ENCODE measurements at regions not wholly inside any gene's neighbourhood (a gene's known extent, or its start where the extent isn't known, plus 50 kb on each side); places are given as distances from the start of the nearest gene placed in this dataset.

- no peak for TF ChIP-seq CTCF (IDR thresholded peaks at IDR 0.05; ENCODE audit: low read depth, low read length, missing input control)
- no peak for TF ChIP-seq YY1 (IDR thresholded peaks at IDR 0.05)
- TF ChIP-seq HNF4G (IDR thresholded peaks at IDR 0.05) = no peak
- no peak for TF ChIP-seq FOXA1 (IDR thresholded peaks at IDR 0.05)
- TF ChIP-seq ZBTB33 (IDR thresholded peaks at IDR 0.05) = no peak
- no peak for TF ChIP-seq SP1 (IDR thresholded peaks at IDR 0.05)
- TF ChIP-seq RAD21 (IDR thresholded peaks at IDR 0.05) = no peak
- no peak for TF ChIP-seq TAF1 (conservative IDR thresholded peaks at IDR 0.05)
- no peak for TF ChIP-seq EGR1 (IDR thresholded peaks at IDR 0.05; ENCODE audit: low read depth in 2 of 2)
- no peak for TF ChIP-seq REST (IDR thresholded peaks at IDR 0.05)
- TF ChIP-seq RXRA (IDR thresholded peaks at IDR 0.05) = no peak
Measured at GRCh38 chr3:70506775-70507174, 194.3 kb upstream of the MDFIC2 start.

Measured in liver (tissue), 3 donors.